GM23338 (cell line): ENCODE measurements at regions not wholly inside any gene's neighbourhood (a gene's known extent, or its start where the extent isn't known, plus 50 kb on each side); places are given as distances from the start of the nearest gene placed in this dataset.

Source experiments
- CREB1 ChIP-seq: fragments of 250-450 bp; sonication (Bioruptor Pico); IDR thresholded peaks from 2 replicates; pipeline ENCODE4 v1.5.0; 2020; ENCODE audit warnings: low read depth, mild to moderate bottlenecking, moderate library complexity
- CTCF ChIP-seq, 2 experiments: fragments of 200-600 bp in 1 of 2; sonication (generic) in 1 of 2; conservative IDR thresholded peaks; 2 replicates each; pipeline versions ENCODE4 v1.5.1 to v1.6.1; 2016 to 2017; ENCODE audit warnings: antibody characterized with exemption in 2 of 2, low read depth in 2 of 2, mild to moderate bottlenecking in 2 of 2, moderate library complexity in 1 of 2
- EZH2phosphoT487 ChIP-seq: fragments of 200-600 bp; sonication (generic); IDR thresholded peaks from one replicate; pipeline ENCODE4 v1.8.1; 2018; ENCODE audit warnings: antibody characterized with exemption; ENCODE audit not compliant: unreplicated experiment

GRCh38 chr3:110750201-110750600 lies 321.4 kb upstream of the NECTIN3 start:
- TF ChIP-seq CTCF (conservative IDR thresholded peaks at IDR 0.05; ENCODE audit: low read depth in 2 of 2): no peak
- TF ChIP-seq EZH2phosphoT487: no peak
- TF ChIP-seq CREB1: no peak
